IPS DF 4.7 (cell line): ENCODE measurements at regions not wholly inside any gene's neighbourhood (a gene's known extent, or its start where the extent isn't known, plus 50 kb on each side); places are given as distances from the start of the nearest gene placed in this dataset.

Source experiments
- DNase-seq: peaks from one replicate; pipeline ENCODE4 v3.0.0-alpha.2; 2013; ENCODE audit warnings: low spot score; ENCODE audit errors: extremely low read depth

DNA sequence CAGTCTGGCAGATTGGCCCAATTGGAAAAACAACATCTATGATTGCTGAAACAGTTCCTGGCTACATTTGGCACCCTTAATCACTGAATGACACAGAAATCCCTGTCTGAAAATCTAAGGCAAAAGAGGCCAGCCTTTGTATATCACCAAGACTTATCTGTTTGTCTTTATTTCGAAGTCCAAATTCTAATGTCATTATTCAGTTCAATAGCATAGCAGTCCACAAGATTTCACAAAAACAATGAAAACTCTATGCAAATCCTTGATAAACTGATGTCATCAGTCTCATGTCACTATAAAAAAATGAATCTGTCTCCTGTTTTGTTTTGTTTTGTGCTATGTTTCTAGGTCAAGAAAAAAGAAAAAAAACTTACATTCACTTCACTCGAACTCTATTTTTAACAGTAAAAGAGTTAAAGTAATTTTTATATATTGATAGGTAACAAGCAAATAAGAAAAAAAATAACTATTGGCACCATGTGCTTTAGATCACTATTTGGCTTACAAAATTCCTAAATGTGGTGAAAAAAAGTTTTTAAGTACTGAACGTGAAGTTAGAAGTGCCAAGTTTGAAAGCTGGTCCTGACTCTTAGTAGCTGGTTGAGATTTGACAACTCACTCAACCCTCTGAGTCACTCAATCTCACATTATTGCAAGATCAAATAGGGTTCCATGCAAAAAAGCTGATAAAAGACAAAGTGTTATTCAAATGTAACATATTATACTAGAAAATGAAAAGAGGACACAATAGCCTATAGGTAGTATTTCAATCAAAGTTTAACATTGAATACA is 359.3 kb downstream of the IRS1 start:
- DNase-seq = no peak

DNA sequence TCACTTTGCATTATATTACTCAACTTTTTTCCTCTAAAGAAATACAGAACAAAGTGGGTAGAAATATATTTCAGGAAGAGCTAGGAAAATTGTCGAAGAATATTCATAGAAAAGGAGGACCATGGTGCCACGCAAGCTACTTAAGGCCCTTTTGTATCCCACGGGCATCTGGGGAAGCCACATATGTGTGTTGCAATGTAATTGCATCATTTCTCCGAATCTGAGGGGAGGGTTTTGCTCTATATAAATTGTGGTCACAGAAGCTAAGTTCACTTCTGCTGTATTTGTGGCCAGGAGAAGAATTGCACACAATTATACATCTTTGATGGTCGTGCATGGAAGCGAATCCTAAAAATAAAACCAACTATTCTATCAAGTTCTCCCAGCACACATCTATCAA is 360.3 kb downstream of the IRS1 start:
- no peak for DNase-seq

DNA sequence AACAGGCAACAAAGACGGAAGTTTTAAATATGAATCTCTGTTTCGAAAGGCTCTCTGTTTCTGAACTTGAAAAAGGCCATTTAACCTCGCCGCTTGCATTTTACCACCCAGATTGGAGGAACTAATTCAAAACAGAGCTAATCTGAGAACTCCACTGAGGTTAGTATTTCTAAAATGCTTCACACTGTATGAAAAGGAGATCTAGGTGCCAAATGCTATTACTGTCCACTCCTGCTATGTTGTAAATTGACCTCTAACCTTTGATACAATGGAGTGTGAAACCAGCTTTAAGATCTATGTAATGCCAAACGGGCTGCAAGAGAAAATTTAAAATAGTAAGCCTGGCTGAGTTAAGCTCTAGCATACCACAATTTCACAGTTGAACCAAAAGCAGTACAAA is 364.5 kb downstream of the IRS1 start:
- no peak for DNase-seq

DNA sequence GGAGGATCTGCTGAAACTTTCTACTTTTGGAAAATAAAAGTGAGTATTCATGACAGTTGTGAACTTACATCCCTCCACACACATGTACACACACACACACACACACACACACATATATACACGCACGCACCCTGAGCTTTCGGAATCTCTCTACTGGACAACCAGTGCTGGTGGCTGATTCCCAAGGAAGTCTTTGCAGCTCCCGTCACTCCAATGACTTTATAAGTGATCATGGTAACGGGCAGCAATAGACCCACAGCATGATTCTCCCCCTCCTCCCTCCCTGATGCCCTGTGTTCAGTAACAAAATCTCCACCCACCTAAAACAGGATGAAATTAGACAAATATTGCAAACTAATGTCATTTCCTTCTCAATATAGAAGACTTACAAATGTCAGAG is 364.9 kb downstream of the IRS1 start:
- DNase-seq = no peak

DNA sequence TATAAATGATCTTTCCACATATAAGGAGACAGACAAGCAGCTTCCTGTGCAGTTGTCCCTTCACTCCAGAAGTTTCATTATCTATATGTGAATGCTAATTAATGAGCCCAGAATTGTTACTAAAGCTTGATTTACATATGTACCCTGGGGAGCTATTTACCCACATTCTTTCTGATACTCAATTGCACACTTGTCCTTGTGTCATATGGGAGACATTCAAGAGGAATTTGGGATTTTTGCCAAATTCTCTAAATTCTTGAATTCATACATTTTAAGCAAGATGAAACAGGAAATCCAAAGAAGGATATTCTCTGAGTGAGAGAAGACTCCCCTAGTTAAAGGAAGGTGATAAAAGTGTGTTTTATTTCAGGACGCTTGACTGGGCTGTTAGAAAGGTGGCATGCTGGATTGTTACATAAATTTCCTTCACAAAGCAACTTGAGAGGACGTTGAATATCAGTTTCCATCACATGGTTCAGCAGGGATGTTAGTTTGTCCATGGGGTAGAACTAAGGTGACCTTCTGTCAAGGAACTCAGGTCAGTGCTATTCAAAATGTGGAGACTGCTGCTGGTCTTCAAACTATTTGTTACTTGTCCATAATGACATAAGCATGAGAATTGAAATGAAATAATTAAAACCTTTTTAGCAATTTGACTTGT is 368.2 kb downstream of the IRS1 start:
- DNase-seq = no peak

DNA sequence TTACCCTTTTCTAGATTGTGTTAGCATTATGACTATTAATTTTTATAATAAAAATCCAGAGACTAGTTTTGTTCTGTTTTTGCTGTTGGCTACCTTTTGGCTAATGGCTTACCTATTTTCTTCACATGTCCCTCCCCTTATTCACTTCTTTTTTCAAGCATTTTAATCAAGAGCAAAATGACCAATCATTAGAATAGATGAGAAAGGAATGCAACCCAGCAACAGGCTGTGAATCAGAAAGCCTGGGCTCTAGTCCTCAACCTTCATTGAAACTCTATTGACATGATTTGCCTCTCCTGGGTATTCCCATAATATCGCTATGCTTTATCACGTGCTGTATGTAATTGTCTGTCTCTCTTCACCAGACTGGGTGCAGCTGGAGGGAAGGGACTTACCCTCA is 370.1 kb downstream of the IRS1 start:
- DNase-seq = no peak

DNA sequence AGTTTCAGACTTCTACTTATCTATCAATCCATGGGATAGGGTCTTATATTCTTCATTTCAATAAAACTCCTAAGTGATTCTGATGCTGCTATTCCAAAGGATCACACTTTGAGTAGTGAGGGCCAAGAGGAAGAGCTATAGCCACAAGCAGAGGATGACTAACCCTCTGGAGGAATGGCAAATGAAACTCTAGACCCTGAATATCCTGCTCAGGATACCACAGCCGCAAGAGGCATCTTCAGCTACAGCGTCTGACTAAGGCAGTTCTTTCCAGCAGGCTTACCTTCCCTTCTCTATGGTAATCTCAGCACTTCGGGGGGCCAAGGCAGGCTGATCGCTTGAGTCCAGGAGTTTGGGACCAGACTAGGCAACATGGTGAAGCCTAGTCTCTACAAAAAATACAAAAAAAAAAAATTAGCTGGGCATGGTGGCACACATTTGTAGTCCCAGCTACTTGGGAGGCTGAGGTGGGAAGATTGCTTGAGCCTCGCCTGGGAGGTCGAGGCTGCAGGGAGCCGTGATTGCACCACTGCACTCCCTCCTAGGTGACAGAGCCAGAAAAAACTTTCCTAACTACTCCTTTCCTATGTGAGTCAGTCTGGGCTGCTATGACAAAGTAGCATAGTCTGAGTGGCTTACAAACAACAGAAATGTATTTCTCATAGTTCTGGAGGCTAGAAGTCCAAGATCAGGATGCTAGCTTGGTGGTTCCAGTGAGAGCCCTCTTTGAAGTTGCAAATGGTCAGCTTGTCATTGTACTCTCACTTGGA is 371.9 kb downstream of the IRS1 start:
- no peak for DNase-seq

DNA sequence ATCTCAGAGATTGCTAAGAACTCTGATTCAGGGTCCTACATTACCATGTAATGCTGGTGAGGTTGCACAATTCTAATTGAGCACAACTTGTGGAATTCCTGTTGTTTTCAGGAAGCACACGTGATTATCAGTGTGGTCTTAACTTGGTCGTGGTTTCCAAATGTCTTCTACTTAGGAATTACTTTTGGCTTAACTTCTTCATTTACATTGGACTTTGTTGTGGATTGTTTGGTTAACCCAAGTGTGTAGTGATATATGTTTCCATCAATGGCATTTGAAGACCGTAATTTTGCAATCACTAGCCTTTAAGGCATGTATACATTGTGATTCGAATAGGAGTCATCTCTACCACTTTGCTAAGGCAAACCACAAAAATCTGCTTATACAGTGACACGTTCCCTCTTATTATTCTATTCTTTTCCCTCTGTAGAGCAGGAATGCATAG is 373.3 kb downstream of the IRS1 start:
- DNase-seq = no peak

DNA sequence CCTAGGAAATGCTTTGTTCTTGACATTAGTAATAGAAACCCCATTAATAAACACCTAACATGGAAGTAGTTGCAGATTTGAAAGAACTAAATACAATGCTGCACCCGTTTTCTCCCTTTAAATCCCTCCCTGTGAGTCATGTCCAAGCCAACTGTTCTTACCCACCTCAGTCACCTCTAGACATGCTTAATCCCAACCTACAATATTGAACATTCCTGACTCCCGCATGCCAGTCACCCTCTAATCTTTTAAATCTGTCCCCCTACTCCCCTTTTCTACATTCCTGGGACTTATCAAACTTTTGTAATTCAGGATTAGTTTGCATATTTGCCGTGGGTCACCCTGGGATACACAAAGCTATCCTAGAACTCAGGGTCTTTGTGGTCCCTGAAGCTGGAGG is 374.6 kb downstream of the IRS1 start:
- no peak for DNase-seq

DNA sequence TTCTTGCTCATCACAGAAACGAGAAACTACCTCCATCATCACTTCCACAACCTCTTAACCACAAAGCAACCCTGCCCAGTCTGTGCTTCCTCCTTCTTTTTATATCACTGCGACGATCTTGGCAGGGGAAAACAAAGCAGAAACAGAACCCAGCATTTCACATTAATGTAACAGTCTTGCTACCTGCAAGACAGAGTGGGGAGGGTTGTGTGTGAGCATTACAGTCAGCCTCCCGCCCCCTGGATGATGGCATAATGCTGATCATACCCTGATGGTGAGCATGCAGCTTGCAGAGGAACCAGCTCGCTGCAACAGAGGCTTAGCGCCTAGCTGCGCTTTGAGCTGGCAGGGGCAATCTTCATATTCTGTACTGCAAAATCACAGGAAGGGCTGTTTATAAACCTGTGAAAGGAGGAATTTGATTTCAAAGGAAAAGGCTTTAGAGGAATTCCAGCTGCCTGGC is 376.1 kb downstream of the IRS1 start:
- no peak for DNase-seq

DNA sequence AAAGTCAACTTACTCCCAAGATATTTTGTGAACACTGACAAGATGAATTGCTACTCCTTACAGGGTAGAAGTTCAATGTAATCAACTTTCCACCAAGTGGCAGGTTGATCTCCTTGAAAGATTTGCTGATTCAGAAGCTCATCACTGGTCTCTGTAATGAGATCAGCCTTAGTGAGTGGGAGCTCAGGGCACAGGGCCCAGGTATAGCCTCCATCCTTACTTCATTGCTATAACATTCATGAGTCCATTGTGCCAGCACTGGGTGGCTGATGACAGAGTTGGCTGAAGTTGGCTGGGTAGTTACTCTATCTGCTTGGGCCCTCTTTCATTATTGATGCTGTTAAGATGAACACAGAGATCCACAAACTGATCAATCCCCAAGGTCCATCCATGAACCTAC is 379.0 kb downstream of the IRS1 start:
- no peak for DNase-seq

DNA sequence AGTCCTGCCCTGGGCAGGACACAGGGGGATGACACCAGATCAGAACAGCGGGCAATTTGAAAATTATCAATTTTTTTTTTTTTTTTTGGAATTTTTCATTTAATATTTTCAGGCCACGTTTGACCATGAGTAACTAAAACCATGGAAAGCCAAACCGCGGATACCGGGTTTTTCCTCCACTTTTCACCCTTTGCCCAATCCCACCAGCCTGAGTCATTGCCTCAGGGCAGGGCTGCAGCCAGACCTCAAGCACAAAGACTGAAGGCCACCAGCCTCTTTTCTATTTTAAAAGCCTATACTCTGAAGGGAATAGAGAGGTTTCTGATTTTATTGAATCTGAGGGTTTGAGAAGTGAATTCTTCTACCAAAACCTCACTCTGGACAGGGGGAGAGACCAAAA is 381.1 kb downstream of the IRS1 start:
- DNase-seq = no peak

DNA sequence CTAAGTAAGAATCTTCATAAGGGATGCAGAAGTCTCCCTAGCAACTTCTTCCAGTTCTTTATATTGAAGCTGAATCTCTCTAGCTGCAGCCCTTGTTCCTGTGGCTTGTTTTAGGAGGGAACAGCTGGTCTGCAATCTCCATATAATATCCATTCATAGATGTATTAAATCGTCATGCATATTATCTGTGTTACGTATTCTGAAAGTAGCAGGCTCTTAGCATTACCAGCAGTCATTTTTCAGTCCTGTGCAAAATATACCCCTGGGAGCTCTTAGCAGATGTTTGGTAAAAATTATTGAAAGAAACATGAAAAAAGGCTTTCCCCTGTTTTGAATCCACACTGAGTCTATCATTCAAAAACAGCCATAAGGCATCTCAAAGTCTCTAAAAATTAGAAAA is 385.3 kb downstream of the IRS1 start:
- no peak for DNase-seq

DNA sequence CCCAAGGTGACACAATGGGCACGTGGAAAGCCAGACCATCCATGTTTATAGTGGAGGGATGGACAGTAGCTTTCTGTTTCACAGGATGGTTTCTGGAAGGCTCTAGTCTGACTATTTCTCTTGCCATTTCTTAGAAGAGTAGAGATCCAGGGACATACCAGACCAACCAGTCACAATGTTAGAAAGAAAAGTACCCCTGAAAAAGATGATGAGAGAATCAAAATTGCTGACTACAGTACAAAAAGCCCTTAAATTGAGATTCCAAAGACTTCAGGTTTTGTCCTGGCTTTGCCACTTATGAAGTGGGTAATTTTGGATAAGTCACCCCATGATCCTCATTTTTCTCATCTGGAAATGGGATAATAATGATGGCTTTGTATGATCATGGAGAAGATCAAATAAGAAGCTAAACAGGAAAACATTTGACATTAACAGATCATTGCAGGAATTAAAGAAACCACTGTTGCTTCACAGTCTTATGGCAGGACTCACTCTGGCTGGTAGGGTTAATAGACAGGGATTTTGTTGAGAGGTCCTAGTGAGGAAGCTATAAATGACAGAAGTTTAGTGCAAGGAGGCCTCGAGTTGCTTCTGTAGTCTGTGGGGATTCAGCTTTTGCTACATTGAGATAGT is 386.0 kb downstream of the IRS1 start:
- no peak for DNase-seq

DNA sequence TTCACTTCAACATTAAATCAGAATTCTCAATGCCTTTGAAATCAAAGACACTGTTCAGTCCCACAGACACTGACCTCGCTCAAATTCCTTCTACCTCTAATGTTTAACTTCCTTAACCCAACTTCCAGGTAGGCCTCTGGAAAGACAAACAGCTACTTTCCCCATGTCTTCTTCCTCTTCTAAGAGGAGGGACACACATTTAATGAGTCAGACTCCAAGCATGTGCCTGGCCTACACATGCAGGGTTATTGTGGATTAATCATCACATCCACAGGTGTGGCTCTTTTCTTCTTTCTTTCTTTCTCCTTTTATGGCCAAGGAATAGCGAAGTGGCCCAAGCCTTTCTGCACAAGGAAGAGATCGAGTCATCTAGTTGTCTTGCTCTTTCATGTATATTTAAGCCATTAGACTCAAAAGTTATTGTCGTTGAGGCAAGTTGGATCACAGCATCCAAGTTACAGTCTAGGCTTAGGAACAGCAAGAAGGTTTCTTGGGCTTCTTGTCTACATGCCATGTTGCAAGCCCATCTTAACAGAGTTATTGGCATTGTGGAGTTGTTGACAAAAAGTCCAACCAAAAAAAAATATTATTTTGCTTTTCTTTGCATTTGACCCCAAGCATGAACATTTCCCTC is 387.8 kb downstream of the IRS1 start:
- no peak for DNase-seq

DNA sequence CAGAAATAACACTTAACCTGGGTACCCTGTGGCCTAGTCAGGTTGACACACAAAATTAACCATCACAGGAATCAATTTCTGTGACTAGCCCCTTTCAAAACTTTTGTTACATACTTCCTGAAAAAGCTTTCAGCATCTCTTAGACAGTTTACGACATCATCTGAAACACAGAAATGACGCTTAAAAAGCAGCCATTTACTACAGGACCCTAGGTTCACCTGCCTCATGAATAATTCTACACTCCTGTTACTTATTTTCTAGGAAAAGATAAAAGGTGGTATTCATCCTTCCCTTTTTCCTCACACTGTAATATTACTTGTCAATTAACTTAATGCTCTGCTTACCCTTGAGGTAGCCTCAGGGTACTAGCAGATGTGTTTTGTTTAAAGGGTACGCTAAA is 388.4 kb downstream of the IRS1 start:
- DNase-seq = no peak

DNA sequence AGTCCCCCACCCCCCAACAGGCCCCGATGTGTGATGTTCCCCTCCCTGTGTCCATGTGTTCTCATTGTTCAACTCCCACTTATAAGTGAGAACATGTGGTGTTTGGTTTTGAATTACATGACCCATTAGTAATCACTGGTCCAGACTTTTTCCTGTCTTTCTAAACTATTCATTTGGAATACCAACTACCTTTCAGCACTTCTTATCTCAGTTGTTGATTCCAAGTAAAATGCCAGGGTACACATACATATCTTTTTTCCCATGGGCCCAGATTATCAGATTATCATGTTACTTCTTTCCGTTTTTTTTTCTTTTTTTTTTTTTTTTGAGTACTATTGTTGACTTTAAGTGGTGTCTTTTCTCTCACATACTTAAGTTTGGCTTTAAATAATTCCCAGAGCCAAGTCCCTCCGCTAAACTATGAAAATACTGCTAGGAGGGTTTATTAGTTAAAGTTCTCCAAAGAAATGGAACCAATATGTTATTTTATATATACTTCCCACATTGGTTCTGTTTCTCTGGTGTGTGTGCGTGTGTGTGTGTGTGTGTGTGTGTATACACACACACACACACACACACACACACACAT is 389.3 kb downstream of the IRS1 start:
- no peak for DNase-seq

DNA sequence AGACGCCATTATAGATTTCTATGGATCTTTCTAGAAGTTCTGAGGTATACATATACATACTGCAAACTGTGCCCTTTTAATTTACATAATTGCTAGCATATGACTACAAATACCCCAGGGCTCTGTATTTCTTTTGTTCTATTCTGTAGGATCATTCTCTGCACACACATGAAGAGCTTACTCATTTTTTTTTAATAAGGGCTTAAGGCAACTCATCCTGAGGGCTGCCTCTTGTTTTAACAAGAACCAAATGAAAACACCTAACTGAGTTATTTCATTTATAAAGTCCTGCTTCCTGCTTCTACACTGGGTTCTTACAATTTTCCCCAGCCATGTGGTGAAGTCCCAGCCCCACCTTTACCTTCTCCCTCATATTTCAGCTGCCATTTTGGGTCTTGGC is 390.5 kb downstream of the IRS1 start:
- DNase-seq = no peak

DNA sequence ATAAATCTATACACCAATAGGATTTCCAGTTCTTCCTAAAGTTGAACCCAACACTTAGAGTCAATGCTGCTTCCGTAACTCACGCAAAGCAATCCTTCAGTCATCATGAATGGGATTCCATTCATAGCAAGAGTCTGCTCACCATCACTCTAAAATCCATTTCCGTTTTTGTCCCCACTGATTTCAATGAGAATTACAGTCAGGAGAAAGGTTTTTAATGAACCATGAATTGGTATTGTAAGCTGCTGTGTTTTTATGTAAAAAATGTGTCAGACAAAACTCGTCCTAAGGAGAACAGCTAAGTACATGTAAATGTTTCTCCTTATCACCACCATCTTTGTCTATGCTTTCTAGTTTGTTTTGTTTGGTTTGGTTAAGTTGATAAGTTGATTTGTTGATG is 391.5 kb downstream of the IRS1 start:
- peak; percentile 5 for DNase-seq

DNA sequence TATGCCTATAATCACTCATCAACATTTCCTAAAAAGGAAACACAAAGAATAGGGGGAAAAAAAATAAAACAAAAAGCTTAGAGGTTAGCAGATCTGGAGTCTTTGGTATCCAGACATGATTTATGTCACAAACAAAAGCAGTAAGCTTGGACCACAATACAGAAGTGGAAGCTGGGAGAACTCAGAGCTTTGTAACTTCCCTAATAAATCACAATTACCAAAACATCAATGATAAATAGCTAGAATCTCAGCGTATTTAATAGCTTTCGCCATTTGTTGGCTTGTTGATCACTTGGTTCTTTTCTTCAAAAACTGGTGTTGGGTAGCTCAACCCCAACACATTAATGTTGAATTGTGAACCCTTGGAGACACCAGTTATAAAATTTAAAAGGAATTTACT is 392.5 kb downstream of the IRS1 start:
- no peak for DNase-seq

DNA sequence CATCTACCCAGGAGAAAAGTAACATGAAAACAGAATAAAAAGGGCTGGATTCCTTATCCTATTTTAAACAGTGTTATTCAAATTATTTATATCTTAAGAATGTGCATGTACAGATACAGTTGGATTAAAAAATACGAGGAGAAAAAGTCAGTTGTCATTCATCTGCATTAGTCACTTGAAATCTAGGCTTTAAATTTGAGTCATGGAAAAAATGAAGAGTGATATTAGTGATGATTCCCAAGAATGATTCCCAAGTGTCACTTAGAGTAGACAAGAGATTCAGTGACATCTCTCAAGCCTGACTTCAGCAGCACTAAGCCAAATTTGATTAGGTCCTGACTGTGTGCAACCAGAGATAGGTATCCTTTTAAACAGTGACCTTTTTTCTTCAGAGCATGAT is 394.2 kb downstream of the IRS1 start:
- DNase-seq = no peak
